ENCODE measurements at regions not wholly inside any gene's neighbourhood (a gene's known extent, or its start where the extent isn't known, plus 50 kb on each side); places are given as distances from the start of the nearest gene placed in this dataset.
A peak's percentile ranks its signal among the peaks of the same experiment; 100 is the strongest.

DNA sequence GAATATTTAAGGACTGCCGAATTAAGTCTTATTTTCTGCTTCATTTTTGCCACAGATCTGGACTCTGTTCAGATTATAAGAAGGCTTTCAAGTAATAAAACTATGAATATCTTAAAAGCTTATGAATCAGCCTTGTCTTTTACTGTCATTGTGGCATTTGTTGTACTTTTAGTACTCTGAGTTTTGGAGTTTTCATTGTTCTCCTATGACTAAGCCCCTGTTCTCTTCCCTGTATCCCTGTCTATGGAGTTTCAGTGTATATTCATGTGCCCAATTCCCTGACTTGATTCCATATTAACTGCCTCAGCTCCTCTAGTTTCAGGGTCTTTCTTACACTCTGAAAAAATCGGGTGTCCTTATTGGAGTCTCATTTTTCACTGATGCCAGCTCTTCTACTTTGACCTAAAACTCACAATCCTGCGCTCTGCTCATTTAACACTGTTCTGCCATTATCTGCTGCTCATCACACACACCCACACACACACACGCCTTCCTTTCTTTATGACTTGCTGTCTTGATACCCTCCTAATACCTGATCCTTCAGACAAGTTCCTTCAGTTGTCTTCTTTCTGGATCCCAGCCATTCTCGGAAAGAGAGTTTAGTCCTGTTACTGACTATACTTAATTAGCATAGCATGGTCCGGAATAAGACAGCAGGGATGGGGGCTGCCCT lies 511.8 kb downstream of the CPS1 start:
- no peak for DNase-seq

GRCh38 chr2:211070547-211070946 lies 514.1 kb downstream of the CPS1 start:
- DNase-seq: no peak

DNA sequence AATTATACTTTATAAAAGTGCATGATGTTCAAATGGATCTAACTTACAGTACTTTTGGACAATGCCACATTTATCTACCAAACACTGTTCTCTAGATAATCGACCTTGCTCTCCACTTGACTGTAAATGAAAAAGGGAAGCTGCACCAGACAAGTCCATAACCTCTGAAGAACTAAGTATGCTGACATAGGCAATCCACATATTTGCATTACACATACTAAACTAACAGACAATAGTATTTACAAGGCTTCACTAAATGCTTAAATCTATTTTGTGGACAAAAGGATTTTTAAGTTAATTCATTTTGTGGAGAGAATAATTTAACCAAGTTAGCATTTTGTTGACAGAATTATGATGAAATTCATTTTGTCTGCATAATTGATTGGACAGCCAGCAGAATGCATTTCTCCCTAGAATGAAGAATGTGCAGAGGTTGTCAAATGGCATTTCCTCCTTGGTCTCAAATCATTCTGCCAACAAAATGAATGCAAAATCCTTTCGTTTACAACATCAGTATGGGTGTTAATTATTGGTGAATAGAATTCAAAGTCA lies 520.9 kb downstream of the CPS1 start:
- no peak for DNase-seq

GRCh38 chr2:211084352-211084751 lies 528.0 kb downstream of the CPS1 start:
- DNase-seq: no peak

DNA sequence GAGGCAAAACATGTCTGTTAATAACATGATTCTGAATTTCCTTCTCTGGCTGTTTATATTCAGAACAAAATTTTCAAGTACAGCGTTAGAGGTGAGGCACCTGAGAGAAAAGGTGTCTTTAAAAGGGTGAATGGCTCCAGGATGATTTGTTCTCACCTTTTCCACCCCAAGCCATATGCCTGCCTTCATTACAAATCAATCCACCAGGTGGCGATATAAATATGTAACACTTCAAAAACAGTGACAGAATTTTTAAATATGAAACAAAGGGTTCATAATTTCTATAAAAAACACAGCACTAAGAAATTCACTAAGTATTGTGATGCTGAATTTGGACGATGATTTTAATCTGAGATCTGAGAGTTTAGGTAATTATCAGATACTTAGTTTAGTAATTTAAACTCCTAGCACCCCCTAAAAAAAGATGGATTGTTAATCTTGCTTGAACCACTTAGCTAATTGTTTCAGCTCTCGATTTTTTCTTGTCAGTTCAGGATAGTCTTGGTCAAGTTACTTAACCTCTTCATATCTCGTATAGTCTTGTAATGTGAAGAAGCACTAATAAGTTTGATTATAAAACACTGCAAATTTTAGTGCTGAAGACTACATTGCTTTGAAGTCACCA lies 528.8 kb downstream of the CPS1 start:
- DNase-seq: peak; percentile 44

DNA sequence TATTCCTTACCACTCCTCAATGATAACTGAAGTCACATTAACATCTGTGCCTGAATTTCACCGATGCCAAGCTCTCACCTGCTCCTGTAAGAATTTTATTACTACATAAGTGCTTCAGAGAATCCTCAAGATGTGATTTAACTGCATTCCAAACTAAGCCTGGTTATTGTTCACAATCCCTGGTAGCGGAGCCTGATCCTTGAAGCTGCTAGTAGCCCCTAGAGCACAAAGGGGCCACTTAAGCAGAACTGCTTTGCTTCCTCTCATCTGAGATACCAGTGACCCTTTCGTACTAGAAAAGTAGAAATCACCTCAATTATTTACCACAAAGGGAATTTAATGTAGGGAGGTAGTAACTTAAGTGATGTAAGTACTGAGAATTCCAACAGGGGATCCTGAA lies 529.6 kb downstream of the CPS1 start:
- DNase-seq: no peak

GRCh38 chr2:211089127-211089526 lies 532.7 kb downstream of the CPS1 start:
- no peak for DNase-seq

DNA sequence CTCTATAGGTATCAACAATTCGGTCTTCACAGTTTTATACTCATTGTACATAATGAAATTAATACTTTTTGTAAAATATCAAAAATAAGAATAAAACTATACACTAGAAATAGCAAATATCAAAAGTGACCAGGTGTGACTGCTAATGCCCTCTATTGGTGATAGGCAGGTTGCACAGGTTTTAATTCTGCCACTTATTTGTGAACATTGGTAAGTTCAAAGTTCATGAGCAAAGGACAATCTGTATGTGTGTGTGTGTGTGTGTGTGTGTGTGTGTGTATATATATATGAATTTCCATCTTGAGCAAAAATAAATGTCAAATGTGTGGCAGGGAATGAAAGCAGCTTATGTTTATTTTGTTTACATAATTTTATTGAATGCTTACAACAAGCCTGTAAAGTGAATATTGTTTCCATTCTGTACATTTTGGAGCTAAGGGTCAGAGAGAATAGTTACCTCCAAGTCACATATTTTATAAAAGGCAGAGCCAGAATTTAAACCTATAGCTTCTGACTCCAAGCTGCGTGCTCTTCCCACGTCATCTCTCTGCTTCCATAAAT lies 537.4 kb downstream of the CPS1 start:
- DNase-seq: peak; percentile 14

- DNase-seq: peak; percentile 15
These were observed 547.6 kb downstream of the CPS1 start for GRCh38 chr2:211103989-211104388.

DNA sequence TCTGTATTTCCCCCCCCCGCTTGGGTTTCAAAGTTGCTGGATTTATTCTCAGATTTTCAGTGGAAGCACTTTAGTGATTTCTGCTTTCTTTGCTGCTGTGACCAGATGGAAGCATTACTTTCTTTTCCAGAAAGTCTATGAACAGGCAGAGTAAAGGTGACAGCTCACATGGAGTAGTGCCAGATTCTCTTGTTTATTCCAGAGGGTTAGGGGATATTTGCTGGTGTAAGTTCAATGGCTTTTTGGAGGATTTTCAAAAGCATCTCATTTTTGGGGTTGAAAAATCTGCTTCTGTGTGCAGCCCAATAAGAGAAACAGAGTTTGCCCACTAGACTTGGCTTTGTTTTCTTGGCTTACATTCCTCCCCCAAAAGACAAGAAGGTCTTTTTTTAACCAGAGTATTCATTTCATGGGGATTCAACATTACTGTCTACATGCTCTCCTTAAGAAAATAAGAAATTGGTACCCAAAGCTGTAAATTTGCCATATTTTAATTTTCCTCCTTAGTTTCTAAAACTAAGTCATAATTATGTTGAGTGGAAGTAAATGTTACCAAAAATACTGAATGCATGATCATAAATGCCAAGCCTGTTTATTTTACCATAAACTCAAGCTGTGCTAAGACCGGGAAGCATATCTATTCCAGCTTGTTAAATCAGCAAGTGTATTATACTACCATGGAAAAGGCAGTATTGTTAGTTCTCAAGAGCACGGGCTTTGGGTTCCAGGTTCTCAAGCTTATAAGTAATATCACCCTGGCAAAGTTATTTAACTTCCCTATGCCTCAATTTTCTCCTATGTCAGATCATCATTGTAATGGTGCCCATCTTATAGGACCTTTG lies 557.2 kb downstream of the CPS1 start:
- peak; percentile 34 for DNase-seq

- peak; percentile 93 for DNase-seq
These were observed 558.5 kb downstream of the CPS1 start for GRCh38 chr2:211114826-211115455.

DNA sequence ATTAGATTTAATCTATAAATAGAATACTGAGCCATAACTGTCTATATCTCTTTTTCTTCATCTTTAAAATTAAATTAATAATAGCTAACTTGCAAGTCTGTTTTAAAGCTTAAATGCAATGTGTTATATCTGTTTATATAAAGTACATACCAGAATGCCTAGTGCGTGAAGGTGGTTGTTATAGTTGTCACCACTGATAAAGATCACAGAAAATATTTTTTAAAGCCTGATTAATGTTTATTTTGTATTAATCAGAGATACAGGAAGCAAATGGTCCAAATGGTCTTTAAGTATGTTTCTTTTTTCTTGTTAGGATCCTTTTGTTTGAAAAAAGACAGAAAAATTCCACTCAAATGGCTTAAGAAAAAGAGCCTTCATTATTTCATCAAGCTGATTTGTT lies 560.6 kb downstream of the CPS1 start:
- DNase-seq: no peak

GRCh38 chr2:211126256-211126655 lies 569.9 kb downstream of the CPS1 start:
- no peak for DNase-seq

GRCh38 chr2:211127501-211127900 lies 571.1 kb downstream of the CPS1 start:
- no peak for DNase-seq

DNA sequence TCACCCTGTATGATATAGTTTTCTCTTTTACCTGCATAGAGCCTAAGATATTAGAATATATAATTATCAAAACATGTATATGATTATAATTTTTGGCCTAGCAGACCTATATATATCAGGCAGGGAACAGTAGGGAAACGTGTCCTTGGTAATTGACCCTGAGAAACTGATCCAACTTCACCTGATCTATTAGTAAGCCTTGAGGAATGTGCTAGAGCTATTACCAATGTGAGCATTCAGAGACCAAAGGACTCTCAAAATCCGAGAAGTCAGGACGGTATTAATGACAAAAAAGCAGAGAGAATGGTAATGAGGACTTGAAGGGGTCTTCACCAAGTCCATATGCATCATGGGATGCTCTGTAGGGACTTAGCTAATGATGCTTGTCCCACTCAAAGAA lies 571.9 kb downstream of the CPS1 start:
- DNase-seq: no peak

DNA sequence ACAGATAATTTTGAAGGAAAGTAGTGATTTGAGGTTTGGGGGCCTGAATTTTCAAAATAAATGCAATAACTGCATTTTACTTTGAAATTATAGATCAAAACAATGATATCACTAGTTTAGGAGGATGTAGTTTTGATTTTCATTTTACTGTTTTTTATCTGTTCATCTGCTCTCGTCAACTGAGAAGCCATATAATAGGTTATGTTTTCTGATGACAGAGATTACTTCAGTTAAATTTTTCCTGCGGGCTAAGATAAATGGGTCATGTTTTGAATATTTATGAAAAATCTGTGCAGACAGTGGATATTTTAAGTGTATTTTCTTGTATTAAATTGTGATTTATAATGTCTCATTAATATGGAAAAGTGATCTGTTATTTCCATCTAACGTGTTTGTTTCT lies 573.4 kb downstream of the CPS1 start:
- DNase-seq: no peak

DNA sequence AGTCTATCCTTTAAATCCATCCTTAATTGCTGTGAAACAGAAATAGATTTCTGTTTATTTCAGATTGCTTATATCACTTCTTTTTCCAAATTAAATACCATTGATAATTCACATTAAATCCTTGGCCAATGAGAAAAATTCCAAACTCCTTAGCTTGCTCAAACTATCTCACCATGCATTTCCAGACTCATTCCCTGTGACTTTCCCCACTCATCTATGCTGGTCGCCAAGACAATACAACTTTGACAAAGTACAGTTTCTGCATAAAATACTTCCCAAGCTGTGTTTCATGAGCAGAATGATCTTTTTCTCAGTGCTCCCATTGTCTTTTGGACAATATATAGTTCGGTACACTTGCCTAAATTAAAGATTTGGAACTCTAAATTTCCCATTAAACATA lies 575.6 kb downstream of the CPS1 start:
- DNase-seq: no peak

- no peak for DNase-seq
These were observed 576.2 kb downstream of the CPS1 start for GRCh38 chr2:211132573-211132972.

- DNase-seq: no peak
These were observed 577.4 kb downstream of the CPS1 start for GRCh38 chr2:211133766-211134165.

GRCh38 chr2:211138551-211138950 lies 582.2 kb downstream of the CPS1 start:
- no peak for DNase-seq

DNA sequence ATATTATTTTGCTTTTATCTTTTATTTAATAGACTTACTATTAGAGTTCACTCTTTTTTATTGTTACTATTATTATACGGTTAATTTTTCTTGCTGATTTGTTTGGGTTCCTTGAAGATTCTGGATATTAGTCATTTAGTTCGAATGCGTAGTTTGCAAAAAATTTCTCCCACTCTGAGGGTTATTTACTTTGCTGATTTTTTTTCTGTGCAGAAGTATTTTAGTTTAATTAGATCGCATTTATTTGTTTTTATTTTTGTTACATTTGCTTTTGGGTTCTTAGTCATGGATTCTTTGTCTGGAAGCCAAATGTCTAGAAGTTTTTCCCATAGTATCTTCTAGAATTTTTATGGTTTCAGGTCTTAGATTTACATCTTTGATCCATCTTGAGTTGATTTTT lies 585.2 kb downstream of the CPS1 start:
- no peak for DNase-seq

- DNase-seq: no peak
These were observed 587.7 kb downstream of the CPS1 start for GRCh38 chr2:211144078-211144477.
